PC-3 (cell line): ENCODE measurements at regions not wholly inside any gene's neighbourhood (a gene's known extent, or its start where the extent isn't known, plus 50 kb on each side); places are given as distances from the start of the nearest gene placed in this dataset.

ENCODE experiments used
- CTCF ChIP-seq: fragments of 300-600 bp; sonication (generic); conservative IDR thresholded peaks from 2 replicates; pipeline ENCODE4 v1.5.1; 2017; ENCODE audit warnings: antibody characterized with exemption, low read depth, mild to moderate bottlenecking, low read length
- EZH2 ChIP-seq: fragments of 300-600 bp; sonication (generic); IDR thresholded peaks from one replicate; pipeline ENCODE4 v1.6.1; 2017; ENCODE audit warnings: antibody characterized with exemption, mild to moderate bottlenecking, low read length; ENCODE audit not compliant: unreplicated experiment

- TF ChIP-seq CTCF, result no peak
- TF ChIP-seq EZH2, result no peak
These were observed 63.7 kb upstream of the CTNNBL1 start for GRCh38 chr20:37630166-37630565.
